Muscle of back (tissue), 3 donors: ENCODE measurements at regions not wholly inside any gene's neighbourhood (a gene's known extent, or its start where the extent isn't known, plus 50 kb on each side); places are given as distances from the start of the nearest gene placed in this dataset.
A peak's percentile ranks its signal among the peaks of the same experiment; 100 is the strongest.
"Not testable (repeated sequence)": the region's sequence is repeated elsewhere in the genome, so short reads cannot be mapped to it uniquely, and the experiment has no call there.

ENCODE experiments used
- DNase-seq, 3 donors: peaks; one replicate each; pipeline versions ENCODE4 v3.0.0 to v3.0.0-alpha.2; 2013

DNA sequence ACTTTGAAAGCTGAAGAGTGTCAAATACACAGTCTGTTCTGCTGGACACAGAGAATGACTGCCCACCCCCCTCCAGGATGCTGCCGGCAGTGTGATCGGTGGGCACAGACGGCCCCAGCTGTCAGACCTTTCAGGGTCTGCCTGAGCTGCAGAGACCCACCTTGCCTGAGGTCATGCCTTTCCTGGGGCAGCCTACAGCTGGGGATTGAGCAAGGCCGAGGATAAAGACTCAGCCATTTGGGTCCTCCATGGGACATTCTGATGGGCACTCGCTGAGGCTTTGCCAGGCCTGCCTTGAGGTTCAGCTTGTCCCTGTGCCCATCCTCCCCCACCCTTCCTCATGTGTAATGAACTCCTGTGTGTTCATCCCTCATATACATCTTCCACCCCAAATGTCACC, 102.3 kb upstream of the SMAD3 start:
- DNase-seq = no peak

DNA sequence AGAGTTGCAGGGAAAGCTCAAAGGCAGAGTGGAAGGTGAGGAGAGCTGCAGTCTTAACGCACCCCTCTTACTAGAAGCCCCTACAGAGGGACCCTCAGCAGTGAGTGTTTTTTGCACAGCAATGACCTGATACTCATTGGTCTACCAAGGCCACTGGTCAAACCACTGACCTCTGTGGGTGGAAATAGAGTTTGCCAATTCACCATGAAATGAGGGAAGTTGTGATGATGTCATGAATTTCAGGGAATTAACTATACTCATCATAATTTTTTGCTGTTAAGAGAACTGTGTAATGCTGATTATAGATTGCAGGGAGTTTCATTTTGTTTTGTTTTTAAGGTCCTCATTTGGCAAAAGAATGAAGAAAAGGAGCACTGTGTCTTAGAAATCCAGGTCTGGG, 101.7 kb upstream of the SMAD3 start:
- DNase-seq = no peak

DNA sequence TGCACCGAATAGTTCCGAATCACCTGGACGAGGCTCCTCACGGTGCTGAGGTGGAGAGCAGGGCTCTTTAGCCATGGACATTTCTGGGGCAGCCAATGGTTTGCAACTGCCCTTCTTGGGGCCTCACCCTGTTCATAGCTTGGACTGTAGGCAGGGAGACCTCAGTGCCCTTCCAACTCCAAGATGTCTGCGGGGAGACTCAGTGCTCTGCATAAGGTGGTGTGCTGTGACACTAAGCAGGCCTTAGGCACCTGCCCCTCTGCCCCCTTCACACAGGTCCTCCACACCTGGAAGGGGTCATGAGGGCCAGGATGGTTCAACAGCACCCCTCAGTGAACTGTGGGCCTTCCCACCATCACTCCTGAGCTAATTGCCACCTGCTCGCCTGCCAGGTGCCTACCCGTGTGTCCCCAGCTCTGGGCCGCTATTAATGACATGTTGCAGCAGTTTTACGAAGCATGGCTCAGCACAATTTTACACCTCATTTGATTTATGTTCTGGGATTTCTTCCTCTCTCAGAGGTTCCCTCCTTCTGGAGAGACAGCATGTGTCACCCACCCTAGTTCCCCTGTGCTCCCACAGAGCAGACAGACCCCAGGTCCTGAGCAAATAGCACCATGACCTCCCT, 101.2 kb upstream of the SMAD3 start:
- no peak for DNase-seq

DNA sequence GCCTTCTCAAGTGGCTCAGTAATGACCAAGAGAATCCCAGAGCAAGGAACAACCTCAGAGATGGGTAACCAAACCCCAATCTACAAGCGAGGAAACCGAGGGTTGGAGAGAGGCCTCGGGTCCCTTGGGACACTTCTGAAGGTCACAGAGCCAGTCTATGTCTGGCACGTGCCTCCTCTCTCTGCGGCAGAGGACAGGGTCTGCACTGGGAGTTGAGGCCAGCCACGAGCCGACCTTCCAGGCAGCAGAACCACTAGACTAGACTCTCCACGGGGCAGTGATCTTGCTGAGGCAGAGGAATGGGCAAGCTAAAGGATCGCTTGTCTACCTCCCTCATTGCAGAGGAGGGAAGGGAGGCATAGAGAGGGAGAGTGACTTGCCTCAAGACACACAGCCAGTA, 100.6 kb upstream of the SMAD3 start:
- no peak for DNase-seq

DNA sequence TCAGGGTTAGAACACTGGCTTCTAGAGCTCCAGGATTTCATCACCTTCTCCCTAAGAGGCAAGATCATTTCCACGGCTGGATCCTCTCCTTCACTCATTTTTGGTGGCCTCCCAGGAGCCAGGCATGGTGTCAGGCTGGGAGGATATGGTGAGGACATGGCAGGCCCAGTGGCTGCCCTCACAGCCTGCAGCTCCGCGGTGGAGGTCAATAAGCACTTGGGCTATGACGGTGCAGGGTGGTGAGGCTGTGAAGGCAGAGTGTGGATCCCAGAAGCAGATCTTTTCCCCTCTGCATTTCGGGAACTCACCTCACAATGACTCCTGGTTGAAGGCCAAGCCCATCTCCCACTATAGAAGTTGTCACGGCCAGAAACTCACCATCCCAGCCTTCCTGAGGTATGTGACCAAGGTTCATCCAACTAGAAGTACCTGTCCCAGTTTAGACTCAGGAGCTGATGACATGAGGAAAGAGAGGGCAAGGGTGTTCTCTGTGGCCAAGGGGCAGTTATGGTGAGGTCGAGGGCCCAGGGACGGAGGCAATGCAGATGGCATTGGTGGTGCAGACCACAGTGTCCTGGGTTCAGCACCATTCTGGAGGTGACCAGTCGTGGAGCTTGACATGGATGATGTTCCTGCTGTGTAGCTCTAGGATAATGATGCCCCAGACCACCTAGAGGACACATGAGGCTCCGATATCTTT, 100.1 kb upstream of the SMAD3 start:
- no peak for DNase-seq

DNA sequence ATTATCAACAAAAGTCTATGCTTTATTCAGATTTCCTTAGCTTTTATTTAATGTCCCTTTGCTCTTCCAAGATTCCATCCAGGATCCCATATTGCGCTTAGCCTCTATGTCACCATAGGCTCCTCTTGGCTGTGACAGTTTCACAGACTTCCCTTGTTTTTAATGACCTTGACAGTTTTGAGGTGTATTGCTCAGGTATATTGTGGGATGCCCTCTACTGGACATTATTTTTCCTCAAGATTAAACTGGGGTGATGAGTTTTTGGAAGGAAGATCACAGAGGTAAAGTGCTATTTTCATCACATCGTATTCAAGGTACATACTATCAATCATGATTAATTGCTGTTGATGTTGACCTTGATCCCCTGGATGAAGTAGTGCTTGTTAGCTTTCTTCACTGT, 99.1 kb upstream of the SMAD3 start:
- DNase-seq = no peak

DNA sequence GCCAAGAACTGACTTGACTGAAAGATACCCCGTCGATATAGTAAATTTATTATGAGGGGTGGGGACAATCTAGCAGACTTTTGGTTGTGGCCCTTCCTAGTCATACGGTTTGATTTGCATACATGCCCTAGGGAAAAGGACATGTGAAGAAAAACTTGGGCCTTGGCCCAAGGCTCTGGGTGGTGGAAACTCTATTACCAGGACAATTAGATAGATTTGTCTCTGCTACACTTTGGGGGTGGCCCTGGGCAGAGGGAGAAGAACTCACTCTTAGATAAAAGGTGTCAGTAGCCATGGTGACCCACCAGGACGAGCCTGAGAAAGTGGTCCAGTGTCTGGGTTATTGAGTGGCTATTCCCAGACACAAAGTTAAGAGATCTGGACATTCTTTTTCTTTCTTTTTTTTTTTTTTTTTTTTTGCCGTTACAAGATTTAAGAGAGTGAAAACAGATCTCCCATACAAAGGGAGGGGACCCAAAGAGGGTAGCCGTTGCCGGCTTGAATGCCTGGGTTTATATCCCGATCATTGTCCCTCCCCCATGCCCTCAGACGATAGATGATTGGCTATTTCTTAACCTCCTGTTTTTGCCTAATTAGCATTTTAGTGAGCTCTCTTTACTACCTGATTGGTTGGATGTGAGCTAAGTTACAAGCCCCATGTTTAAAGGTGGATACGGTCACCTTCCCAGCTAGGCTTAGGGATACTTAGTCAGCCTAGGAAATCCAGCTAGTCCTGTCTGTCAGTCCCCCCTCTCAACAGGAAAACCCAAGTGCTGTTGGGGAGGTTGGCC, 96.4 kb upstream of the SMAD3 start:
- no peak for DNase-seq

DNA sequence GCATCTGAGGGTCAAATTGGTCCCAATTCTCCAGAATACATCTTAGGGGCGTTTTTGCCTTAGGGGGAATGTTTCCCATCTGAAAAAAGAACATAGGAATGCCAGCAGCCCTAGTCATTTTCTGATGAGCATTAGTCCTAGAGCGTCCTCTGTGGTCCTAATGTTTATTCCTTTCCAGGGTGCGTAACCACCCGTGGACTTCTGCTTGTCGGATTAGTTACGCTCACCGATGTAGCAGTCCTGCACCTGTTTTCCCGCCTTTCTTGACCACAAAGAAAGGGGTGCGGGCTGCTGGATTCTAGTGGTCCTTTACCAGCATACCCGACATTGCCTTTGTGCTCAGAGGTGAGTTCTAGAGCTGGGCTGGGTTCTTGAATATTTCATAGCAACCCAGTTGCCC, 91.3 kb upstream of the SMAD3 start:
- DNase-seq = not testable (repeated sequence)

DNA sequence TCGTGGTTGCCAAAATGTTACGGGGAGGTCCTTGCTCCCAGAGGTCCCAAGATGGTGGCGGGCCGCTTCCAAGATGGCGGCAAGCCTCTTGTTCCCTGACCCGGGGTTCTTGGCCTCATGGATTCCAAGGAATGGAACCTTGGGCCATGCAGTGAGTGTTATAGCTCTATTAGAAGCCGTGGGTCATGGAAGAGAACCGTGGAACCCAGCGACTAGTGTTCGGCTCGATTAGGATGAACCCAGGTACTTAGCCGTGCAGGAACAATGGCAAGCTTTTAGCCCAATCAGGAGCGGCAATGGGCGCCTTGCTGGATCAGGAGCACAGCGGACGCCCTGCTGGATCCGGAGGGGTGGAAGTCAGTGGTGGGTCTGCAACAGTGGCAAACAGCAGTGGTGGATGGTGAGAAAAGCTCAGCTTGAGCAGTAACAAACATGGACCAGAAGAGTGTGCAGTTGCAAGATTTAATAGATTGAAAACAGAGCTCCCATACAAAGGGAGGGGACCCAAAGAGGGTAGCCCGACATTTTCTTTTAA, 89.2 kb upstream of the SMAD3 start:
- DNase-seq = not testable (repeated sequence)

DNA sequence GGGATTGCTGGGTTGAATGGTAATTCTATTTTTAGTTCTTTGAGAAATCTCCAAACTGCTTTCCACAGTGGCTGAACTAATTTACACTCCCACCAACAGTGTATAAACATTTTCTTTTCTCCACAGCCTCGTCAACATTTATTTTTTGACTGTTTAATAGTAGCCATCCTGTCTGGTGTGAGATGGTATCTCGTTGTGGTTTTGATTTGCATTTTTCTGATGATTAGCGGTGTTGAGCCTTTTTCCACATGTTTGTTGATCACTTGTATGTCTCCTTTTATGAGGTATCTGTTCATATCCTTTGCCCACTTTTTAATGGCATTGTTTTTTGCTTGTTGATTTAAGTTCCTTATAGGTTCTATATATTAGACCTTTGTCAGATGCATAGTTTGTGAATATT, 85.1 kb upstream of the SMAD3 start:
- not testable (repeated sequence) for DNase-seq

DNA sequence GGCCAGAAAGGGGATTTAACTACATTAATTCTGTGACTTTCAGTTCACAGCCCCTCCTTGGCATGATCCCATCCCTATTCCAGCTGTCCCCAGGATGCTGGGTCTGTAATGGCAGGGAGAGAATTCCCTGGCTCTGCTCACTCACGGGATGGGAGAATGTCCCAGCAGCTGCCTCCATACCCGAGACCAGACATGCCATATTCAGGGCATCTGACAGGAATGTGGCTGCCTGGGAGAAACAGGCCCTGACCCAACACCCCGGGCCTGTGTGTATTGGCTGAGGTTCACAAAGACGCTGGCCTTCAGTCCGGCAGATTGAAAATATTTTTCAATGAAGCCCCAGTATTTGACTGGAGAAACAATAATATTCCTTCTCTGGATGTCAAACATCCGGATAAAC, 83.6 kb upstream of the SMAD3 start:
- peak in 2 of 3 donors; percentile 35 to 57 for DNase-seq

DNA sequence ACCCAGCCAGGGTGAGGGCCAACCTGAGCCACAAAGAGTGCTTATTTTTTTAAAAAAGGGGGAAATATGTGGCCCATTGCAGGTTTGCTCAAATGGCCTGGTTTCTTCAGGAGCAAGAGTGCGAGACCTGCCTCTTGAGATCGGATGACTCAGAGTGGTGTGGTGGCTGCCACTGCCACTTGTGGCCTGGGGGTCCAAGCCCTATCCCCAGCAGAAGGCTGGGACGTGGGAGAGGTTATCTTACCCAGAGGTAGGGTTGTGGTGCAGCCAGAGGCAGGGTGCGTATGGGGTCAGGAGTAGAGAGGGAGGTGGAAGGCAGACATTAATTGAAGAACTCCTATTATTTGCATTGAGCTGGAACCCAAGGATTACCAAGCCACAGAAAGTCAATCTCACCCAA, 83.2 kb upstream of the SMAD3 start:
- DNase-seq = no peak

DNA sequence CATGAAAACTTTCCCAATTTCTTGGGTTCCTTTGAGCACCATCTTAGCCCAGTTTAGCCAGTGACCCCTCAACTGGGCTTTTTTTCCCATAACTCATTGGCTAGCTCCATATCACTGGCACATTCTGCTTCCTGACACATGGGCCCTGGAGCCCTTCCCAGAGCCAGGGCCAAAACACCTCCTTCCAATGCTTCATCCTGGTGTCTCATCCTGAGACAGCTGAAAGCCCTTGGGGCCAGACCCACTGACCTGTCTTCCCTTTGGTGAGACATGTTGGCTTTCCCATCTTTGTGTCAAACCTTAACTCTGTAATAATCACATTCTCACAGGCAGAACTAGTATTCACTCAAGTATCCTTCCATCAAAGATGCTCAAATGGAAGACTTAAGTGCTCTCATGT, 82.6 kb upstream of the SMAD3 start:
- no peak for DNase-seq

DNA sequence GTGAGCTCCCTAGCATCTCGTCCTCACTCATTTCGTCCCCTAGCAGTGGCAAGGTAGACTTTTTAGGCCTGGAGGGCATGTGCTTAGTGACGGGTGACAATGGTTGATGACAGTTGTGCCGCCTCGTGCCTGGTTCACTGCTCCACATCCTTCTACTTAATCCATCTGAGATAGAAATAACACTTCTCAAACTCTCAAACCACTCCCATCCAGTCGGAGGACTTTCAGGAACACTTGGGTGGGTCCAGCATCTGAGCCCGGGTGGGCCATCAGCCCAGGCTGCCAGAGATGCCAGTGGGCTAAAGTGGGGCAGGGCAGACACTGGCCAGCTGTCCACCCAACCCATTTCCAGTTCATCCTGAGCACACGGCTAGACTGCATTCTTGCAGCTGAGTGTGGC, 79.7 kb upstream of the SMAD3 start:
- no peak for DNase-seq

DNA sequence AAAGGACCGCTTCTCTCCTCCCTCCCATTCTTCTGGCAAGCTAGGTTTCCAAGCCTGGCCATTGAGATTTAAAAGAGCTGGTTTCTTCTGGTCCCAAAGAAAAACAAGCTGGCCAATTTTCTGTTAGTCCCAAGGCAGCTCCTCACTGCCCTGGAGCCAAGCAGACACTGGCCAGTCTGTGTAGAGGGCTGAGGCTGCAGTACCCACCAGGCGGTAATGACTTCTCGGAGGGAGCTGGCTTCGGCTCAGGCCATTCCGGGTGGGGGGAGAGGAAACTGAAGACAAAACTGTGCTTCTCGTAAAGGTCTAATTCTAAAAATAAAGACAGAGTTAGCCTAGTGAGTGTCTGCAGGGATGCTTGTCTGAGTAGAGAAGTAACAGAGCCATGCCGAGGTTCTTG, 78.5 kb upstream of the SMAD3 start:
- DNase-seq = no peak

DNA sequence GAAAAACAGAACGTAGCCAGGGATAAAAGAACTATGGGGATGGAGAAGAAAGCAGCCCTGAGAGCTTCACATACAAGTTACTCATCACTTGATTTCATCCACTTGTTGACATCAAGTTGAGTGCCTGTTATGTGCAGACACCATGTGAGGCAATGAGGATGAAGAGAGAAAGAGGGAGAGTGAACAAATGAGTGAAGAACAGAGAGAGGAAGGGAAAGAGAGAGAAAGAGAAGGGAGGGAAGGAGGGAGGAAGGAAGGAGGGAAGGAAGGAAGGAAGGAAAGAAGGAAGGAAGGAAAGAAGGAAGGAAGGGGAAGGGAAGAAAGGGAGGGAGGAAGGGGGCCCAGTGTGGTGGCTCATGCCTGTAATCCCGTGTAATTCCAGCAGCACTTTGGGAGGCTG, 72.3 kb upstream of the SMAD3 start:
- no peak for DNase-seq

DNA sequence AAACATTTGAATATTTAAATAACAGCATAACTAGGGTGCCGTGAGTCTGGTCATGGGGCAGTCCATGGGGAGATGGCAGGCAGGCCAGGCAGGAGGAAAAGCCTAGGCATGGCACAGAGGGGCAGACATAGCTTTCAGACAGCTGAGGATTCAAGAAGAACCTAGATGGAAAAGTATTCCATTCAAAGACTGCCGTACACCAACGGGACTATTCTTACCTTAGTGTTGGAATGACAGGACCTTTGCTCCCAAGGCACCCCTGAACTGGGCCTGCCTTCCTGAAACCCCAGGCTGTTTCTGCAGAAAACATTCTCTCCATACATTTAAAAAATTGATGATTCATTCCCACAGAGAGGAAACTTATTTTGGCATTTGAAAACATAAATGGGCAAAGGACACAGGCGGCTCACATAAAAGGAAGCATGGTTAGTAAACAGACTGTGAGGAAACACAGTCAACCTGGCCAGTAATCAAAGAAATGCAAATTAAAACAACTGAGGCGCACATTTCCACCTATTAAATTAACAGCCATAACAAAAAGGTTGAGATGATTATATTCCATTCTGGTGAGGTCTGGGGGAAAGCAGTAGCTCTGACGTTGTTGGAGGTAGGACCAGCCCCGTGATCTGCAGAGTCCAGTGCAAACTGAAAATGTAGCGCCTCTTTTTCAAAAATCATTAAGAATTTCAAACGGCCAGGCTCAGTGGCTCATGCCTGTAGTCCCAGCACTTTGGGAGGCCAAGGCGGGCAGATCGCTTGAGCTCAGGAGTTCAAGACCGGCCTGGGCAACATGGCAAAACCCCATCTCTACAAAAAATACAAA, 71.3 kb upstream of the SMAD3 start:
- DNase-seq = no peak

DNA sequence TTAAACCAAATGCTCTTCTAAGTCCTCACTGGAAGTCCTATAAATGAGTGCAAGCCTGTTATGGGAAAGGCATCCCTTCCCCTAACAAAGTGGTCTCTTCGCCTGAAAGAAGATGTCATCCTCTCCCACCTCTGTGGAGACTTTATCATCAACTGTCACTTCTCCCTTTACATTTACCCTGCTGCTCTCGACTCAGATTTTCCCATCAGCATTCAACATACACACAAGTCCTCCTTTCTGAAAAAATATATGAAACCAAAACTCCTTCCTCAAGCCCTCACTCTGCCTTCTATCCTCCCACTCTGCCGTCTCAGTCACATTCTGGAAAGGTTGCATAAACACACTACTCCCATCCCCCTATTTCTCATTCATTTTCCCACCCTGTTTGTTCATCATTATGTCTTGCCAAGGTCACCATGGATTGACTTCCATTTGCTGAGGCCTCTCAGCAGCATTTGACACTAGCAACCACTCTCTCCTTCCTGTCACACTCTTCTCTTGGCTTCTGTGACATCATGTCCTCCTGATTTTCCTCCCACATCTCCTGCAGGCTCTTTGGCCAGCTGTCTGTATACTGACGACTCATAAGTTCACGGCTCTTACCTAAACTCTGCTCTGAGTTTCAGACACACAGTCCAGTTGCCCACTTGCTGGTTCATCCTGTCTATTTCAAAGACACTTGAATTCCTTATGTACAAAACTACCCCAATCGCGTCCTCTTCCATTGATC, 70.3 kb upstream of the SMAD3 start:
- no peak for DNase-seq

DNA sequence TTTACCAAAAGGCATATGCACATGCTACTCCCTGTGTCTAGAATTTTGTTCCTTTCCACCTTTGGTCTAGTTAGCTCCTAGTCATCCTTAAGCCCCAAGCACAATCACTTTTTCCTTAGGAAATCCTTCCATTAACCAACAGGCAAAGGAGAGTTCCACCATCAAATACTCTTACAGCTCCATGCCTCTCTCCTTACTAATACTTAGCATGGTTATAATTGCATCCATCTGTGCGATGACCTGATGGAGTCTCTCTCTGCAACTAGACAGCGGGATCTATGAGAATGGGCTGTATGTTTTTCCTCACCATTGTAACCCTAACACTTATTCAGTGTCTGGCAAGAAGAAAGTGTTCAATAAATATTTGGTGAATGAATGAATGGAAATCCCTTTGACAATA, 69.3 kb upstream of the SMAD3 start:
- peak in 1 of 3 donors; percentile 43 for DNase-seq

DNA sequence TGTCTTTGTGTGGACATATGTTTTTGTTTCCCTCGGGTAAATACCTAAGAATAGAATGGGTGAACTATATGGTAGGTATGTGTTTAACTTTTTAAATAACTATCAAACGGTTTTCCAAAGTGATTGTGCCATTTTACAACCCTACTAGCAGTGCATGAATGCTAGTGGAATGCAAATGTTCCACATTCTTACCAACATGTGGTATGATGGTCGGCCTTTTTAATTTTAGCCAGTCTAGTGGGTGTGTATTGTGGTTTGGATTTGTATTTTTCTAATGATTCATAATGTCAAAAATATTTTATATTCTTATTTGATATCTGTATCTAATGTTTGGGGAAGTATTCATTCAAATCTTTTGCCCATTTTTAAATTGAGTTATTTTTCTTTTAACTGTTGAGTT, 68.2 kb upstream of the SMAD3 start:
- peak in 1 of 3 donors; percentile 82 for DNase-seq

DNA sequence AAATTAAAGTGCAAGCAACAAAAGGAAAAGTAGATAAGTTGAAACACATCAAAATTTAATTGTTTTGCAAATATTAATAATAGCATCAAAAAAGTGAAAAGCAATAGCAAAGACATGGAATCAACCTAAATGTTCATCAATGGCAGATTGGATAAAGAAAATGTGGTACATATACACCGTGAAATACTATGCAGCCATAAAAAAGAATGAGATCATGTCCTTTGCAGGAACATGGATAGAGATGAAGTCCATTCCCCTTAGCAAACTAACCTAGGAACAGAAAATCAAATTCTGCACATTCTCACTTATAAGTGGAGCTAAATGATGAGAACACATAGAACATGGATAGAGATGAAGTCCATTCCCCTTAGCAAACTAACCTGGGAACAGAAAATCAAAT, 67.2 kb upstream of the SMAD3 start:
- not testable (repeated sequence) for DNase-seq
